ENCODE measurements at regions not wholly inside any gene's neighbourhood (a gene's known extent, or its start where the extent isn't known, plus 50 kb on each side); places are given as distances from the start of the nearest gene placed in this dataset.
A peak's percentile ranks its signal among the peaks of the same experiment; 100 is the strongest.

DNA sequence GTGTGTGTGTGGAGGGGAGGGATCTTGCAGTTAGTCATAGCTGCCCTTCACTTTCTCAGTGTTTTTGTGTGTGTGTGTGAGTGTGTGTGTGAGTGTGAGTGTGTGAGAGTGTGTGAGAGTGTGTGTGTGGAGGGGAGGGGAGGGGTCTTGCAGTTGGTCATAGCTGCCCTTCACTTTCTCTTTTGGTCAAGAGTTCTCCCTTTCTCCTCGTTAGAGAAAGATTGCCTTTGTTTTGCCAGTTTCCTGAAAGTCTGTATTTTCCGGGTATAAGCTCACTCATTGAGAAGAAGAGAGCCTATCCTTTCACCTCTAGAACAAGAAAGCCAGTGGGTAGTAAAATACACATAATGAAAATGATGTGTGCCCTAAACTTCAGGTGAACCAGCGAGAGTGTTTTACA lies 75.2 kb upstream of the ENPP6 start:
- ChIA-PET CTCF (ENCODE audit: unreplicated experiment) (interaction anchor here (0.6 kb wide), 1 partner anchor 20 kb away, joined by 4 read pairs; no protein-coding TSS in a partner anchor), POLR2A (interaction anchor here (0.7 to 2.5 kb wide), 11 partner anchors 9 to 55 kb away, joined by 3 to 9 read pairs (median 4); no protein-coding TSS in a partner anchor)
- no peaks in the 10 kb centered on the region for H3K9me2 ChIP-seq (ENCODE audit: insufficient read depth, low read length)
- TF ChIP-seq EZH2phosphoT487 (IDR thresholded peaks at IDR 0.05; ENCODE audit: borderline replicate concordance, low read depth, low read length) = no peak
- TF ChIP-seq, protein P1, sequence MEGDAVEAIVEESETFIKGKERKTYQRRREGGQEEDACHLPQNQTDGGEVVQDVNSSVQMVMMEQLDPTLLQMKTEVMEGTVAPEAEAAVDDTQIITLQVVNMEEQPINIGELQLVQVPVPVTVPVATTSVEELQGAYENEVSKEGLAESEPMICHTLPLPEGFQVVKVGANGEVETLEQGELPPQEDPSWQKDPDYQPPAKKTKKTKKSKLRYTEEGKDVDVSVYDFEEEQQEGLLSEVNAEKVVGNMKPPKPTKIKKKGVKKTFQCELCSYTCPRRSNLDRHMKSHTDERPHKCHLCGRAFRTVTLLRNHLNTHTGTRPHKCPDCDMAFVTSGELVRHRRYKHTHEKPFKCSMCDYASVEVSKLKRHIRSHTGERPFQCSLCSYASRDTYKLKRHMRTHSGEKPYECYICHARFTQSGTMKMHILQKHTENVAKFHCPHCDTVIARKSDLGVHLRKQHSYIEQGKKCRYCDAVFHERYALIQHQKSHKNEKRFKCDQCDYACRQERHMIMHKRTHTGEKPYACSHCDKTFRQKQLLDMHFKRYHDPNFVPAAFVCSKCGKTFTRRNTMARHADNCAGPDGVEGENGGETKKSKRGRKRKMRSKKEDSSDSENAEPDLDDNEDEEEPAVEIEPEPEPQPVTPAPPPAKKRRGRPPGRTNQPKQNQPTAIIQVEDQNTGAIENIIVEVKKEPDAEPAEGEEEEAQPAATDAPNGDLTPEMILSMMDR (conservative IDR thresholded peaks at IDR 0.05; ENCODE audit: low read length) = no peak
- H3K4me2 ChIP-seq (ENCODE audit: low read length) = no peak overlapping the region
- no peaks in the 10 kb centered on the region for H4K20me1 ChIP-seq (ENCODE audit: insufficient read depth, low read length)
- intact Hi-C loops (cut with micrococcal nuclease; ENCODE audit: unreplicated experiment) = no loop called here
- no peaks in the 10 kb centered on the region; the same call in 1 of the 2 replicates for H3K36me3 ChIP-seq (ENCODE audit: insufficient read depth, low read length)
- H3K27ac ChIP-seq (ENCODE audit: low read depth, low read length, poor library complexity, severe bottlenecking) = no peak overlapping the region
- no TSS peak for BruUV-seq (replicated peaks)
- no peaks in the 10 kb centered on the region for H3K79me2 ChIP-seq (ENCODE audit: insufficient read depth, low read depth, low read length)
- H3K4me1 ChIP-seq (ENCODE audit: insufficient read depth, low read length, poor library complexity, severe bottlenecking) = peaks cover 58% of the 10 kb centered on the region
- H3K9me3 ChIP-seq (ENCODE audit: low read length) = peaks cover 4% of the 10 kb centered on the region; the same call in 1 of the 2 replicates
- no peak overlapping the region for H3K4me3 ChIP-seq (ENCODE audit: low read depth, low read length, poor library complexity, severe bottlenecking)
- DNase-seq (ENCODE audit: low spot score) = no peak
- peak overlapping the region; percentile 31; the same call in 1 of the 2 replicates for H2AFZ ChIP-seq (ENCODE audit: low read length)

DNA sequence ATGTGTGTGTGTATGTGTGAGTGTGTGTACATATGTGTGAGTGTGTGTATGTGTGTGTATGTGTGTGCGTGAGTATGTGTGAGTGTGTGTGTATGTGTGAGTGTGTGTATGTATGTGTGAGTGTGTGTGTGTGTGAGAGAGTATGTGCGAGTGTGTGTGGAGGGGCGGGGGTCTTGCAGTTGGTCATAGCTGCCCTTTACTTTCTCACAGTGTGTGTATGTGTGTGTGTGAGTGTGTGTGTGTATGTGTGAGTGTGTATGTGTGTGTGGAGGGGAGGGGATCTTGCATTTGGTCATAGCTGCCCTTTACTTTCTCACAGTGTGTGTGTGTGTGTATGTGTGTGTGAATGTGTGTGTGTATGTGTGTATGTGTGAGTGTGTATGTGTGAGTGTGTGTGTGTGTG lies 74.8 kb upstream of the ENPP6 start:
- peaks cover 4% of the 10 kb centered on the region; the same call in 1 of the 2 replicates for H3K9me3 ChIP-seq (ENCODE audit: low read length)
- H3K4me1 ChIP-seq (ENCODE audit: insufficient read depth, low read length, poor library complexity, severe bottlenecking) = peaks cover 62% of the 10 kb centered on the region
- ChIA-PET POLR2A (interaction anchor here (0.8 to 3.1 kb wide), 13 partner anchors 8 to 55 kb away, joined by 3 to 12 read pairs (median 4); no protein-coding TSS in a partner anchor), CTCF (ENCODE audit: unreplicated experiment) (interaction anchor here (0.6 kb wide), 1 partner anchor 20 kb away, joined by 4 read pairs; no protein-coding TSS in a partner anchor)
- no peak for DNase-seq (ENCODE audit: low spot score)
- no peaks in the 10 kb centered on the region; the same call in 1 of the 2 replicates for H3K36me3 ChIP-seq (ENCODE audit: insufficient read depth, low read length)
- no TSS peak for BruUV-seq (replicated peaks)
- H2AFZ ChIP-seq (ENCODE audit: low read length) = no peak overlapping the region; the same call in 1 of the 2 replicates
- H3K4me2 ChIP-seq (ENCODE audit: low read length) = no peak overlapping the region
- no peak overlapping the region for H3K4me3 ChIP-seq (ENCODE audit: low read depth, low read length, poor library complexity, severe bottlenecking)
- TF ChIP-seq, protein P1 (conservative IDR thresholded peaks at IDR 0.05; ENCODE audit: low read length) = no peak
- TF ChIP-seq EZH2phosphoT487 (IDR thresholded peaks at IDR 0.05; ENCODE audit: borderline replicate concordance, low read depth, low read length) = no peak
- H3K79me2 ChIP-seq (ENCODE audit: insufficient read depth, low read depth, low read length) = 0 out of 2 replicates have a peak, but pooled peaks cover 1% of the 10 kb centered on the region
- intact Hi-C loops (cut with micrococcal nuclease; ENCODE audit: unreplicated experiment) = no loop called here
- H4K20me1 ChIP-seq (ENCODE audit: insufficient read depth, low read length) = no peaks in the 10 kb centered on the region
- H3K9me2 ChIP-seq (ENCODE audit: insufficient read depth, low read length) = no peaks in the 10 kb centered on the region
- no peak overlapping the region for H3K27ac ChIP-seq (ENCODE audit: low read depth, low read length, poor library complexity, severe bottlenecking)

DNA sequence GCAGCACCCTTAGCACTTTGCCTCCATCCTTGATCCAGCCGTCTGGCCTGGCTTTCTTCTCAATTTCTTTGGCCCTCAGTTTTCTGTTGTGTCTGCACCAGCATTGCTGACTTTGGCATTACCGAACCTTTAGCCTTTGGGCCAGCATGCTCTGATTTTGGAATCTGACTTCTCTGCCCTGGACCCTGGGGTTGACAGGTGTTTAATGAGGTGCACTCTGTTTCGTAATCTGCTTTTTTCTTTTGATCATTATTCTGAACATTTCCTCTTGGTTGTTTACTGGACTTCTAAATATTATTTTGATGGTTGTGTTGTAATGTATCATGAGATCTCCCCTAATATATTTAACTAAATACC lies 71.5 kb upstream of the ENPP6 start:
- POLR2A ChIA-PET = interaction anchor here (1.0 to 3.3 kb wide), 4 partner anchors 8 to 78 kb away, joined by 3 to 15 read pairs (median 10); no protein-coding TSS in a partner anchor

More for the DNA sequence above, 71.5 kb upstream of the ENPP6 start:
- H2AFZ ChIP-seq (ENCODE audit: low read length) = peak overlapping the region; percentile 83; the same call in 1 of the 2 replicates
- intact Hi-C loops (cut with micrococcal nuclease; ENCODE audit: unreplicated experiment) = loop anchor here (2.0 to 10.0 kb wide), 2 partner anchors 22 to 916 kb away; partner anchors contain the start of genes CFAP97 and SNX25
- H3K4me2 ChIP-seq (ENCODE audit: low read length) = peak overlapping the region; percentile 72
- BruUV-seq (replicated peaks) = no TSS peak
- 0 out of 2 replicates have a peak, but pooled peaks cover 6% of the 10 kb centered on the region for H3K79me2 ChIP-seq (ENCODE audit: insufficient read depth, low read depth, low read length)
- H3K27ac ChIP-seq (ENCODE audit: low read depth, low read length, poor library complexity, severe bottlenecking) = peak overlapping the region; percentile 96
- peak overlapping the region; percentile 58 for H3K4me3 ChIP-seq (ENCODE audit: low read depth, low read length, poor library complexity, severe bottlenecking)
- CTCF ChIA-PET (ENCODE audit: unreplicated experiment) = interaction anchor here (2.0 kb wide), 1 partner anchor 38 kb away, joined by 7 read pairs; no protein-coding TSS in a partner anchor
- no peaks in the 10 kb centered on the region for H3K36me3 ChIP-seq (ENCODE audit: insufficient read depth, low read length)
- H3K9me3 ChIP-seq (ENCODE audit: low read length) = no peaks in the 10 kb centered on the region
- no peaks in the 10 kb centered on the region for H3K9me2 ChIP-seq (ENCODE audit: insufficient read depth, low read length)
- H4K20me1 ChIP-seq (ENCODE audit: insufficient read depth, low read length) = no peaks in the 10 kb centered on the region
- TF ChIP-seq EZH2phosphoT487 (IDR thresholded peaks at IDR 0.05; ENCODE audit: borderline replicate concordance, low read depth, low read length) = no peak
- TF ChIP-seq, protein P1 (conservative IDR thresholded peaks at IDR 0.05; ENCODE audit: low read length) = no peak
- H3K4me1 ChIP-seq (ENCODE audit: insufficient read depth, low read length, poor library complexity, severe bottlenecking) = peaks cover 95% of the 10 kb centered on the region
- no peak for DNase-seq (ENCODE audit: low spot score)
